Erythroblast (primary cell): ENCODE measurements at regions not wholly inside any gene's neighbourhood (a gene's known extent, or its start where the extent isn't known, plus 50 kb on each side); places are given as distances from the start of the nearest gene placed in this dataset.
"Not testable (repeated sequence)": the region's sequence is repeated elsewhere in the genome, so short reads cannot be mapped to it uniquely, and the experiment has no call there.

Source experiments
- GATA1 ChIP-seq: IDR thresholded peaks from 2 replicates; pipeline ENCODE4 v1.6.1; 2011; ENCODE audit warnings: low read depth, mild to moderate bottlenecking, control low read depth, low read length, moderate library complexity
- POLR2A ChIP-seq: IDR thresholded peaks from 2 replicates; pipeline ENCODE4 v1.6.1; 2011; ENCODE audit warnings: mild to moderate bottlenecking, low read length

GRCh38 chr9:135307919-135308318 lies 171.7 kb upstream of the PPP1R26 start:
- not testable (repeated sequence) for TF ChIP-seq POLR2A, GATA1
